ENCODE measurements at regions not wholly inside any gene's neighbourhood (a gene's known extent, or its start where the extent isn't known, plus 50 kb on each side); places are given as distances from the start of the nearest gene placed in this dataset.
A peak's percentile ranks its signal among the peaks of the same experiment; 100 is the strongest.

GRCh38 chr16:86740906-86741799, 162.8 kb downstream of the FOXL1 start:
- Histone ChIP-seq H4K8ac (ENCODE audit: low read depth, low read length) (peak overlapping the region; percentile 91), H3K23ac (ENCODE audit: low read length) (no peak overlapping the region), H3K18ac (ENCODE audit: low read length) (peak overlapping the region; percentile 53), H3K36me3 (ENCODE audit: control insufficient read depth, insufficient read depth, low read length) (no peaks in the 10 kb centered on the region), H3K4me1 (ENCODE audit: control insufficient read depth, low read depth, low read length) (no peaks in the 10 kb centered on the region), H3K79me1 (ENCODE audit: low read length) (no peaks in the 10 kb centered on the region), H2AK5ac (ENCODE audit: low read length) (no peak overlapping the region), H3K27me3 (ENCODE audit: insufficient read depth, low read length, poor library complexity) (no peaks in the 10 kb centered on the region), H3K27ac (ENCODE audit: low read depth, low read length) (peak overlapping the region; percentile 93), H3K9ac (ENCODE audit: low read length) (peak overlapping the region; percentile 41), H3K4ac (ENCODE audit: low read depth, low read length) (no peak overlapping the region), H3K79me2 (ENCODE audit: control insufficient read depth, insufficient read depth, low read length) (no peaks in the 10 kb centered on the region), H3K56ac (ENCODE audit: low read length) (peak overlapping the region; percentile 78), H3K4me3 (ENCODE audit: low read length) (no peak overlapping the region), H3K4me2 (ENCODE audit: low read length) (no peak overlapping the region), H2BK5ac (ENCODE audit: low read length) (peak overlapping the region; percentile 18), H2BK120ac (ENCODE audit: low read depth, low read length) (peak overlapping the region; percentile 19), H4K5ac (ENCODE audit: low read length) (no peak overlapping the region), H2BK15ac (replicated peaks; ENCODE audit: low read depth) (no peak overlapping the region)
- no CpG with 5 or more reads among the region's 35 CpGs for WGBS (ENCODE audit: extremely low coverage, insufficient coverage, low lambda C conversion rate)
- peak; percentile 86 for DNase-seq

DNA sequence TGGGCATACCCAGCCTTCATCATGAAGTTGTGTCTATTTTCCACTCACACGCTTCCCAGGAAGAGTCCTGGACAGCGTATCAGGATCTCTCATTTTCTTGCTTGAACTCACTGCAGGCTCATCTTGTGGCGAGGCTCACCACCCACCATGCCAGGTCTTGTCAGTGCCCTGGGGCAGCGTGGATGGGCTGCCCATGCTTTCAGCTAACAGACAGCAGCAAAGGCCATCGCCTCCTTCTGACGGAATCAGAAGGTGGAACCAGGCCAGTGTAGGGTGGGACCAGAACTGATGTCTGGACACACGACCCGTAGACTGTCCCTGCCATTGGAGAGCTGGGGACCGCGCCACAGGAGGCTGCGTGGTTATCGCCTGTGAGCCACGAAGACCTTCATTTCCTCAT, 169.4 kb downstream of the FOXL1 start:
- H3K4me1 ChIP-seq (ENCODE audit: control insufficient read depth, low read depth, low read length), result no peaks in the 10 kb centered on the region
- H2BK5ac ChIP-seq (ENCODE audit: low read length), result no peak overlapping the region
- H2BK120ac ChIP-seq (ENCODE audit: low read depth, low read length), result no peak overlapping the region
- no peaks in the 10 kb centered on the region for H3K79me1 ChIP-seq (ENCODE audit: low read length)
- H2BK15ac ChIP-seq (replicated peaks; ENCODE audit: low read depth), result no peak overlapping the region
- H3K4me3 ChIP-seq (ENCODE audit: low read length), result no peak overlapping the region
- no peak overlapping the region for H4K5ac ChIP-seq (ENCODE audit: low read length)
- no peak overlapping the region for H2AK5ac ChIP-seq (ENCODE audit: low read length)
- H3K27me3 ChIP-seq (ENCODE audit: insufficient read depth, low read length, poor library complexity), result no peaks in the 10 kb centered on the region
- H4K8ac ChIP-seq (ENCODE audit: low read depth, low read length), result no peak overlapping the region
- H3K9ac ChIP-seq (ENCODE audit: low read length), result no peak overlapping the region
- H3K23ac ChIP-seq (ENCODE audit: low read length), result no peak overlapping the region
- no peak overlapping the region for H3K56ac ChIP-seq (ENCODE audit: low read length)
- no peaks in the 10 kb centered on the region for H3K79me2 ChIP-seq (ENCODE audit: control insufficient read depth, insufficient read depth, low read length)
- H3K27ac ChIP-seq (ENCODE audit: low read depth, low read length), result no peak overlapping the region
- no peak overlapping the region for H3K18ac ChIP-seq (ENCODE audit: low read length)
- no peak overlapping the region for H3K4ac ChIP-seq (ENCODE audit: low read depth, low read length)
- no CpG with 5 or more reads among the region's 13 CpGs for WGBS (ENCODE audit: extremely low coverage, insufficient coverage, low lambda C conversion rate)
- H3K4me2 ChIP-seq (ENCODE audit: low read length), result no peak overlapping the region
- H3K36me3 ChIP-seq (ENCODE audit: control insufficient read depth, insufficient read depth, low read length), result no peaks in the 10 kb centered on the region
- DNase-seq, result no peak

DNA sequence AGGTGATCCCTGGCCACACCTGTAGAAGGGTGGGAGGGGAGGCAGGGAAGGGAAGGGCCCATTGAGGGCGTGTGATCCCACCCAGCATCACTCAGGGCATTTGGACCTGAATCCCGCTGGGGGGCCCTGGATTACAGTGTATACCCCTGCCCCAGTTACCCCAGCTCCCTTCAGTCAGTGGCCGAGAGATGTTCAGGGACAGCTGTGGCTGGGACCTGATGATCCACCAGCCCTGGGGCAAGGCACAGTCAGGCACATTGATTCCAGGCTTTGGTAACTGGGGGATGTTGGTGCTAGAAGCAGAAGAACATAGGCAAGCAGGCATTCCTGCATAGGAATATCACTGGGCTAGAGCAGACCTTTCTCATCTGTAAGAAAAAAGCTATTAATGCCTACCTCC, 170.3 kb downstream of the FOXL1 start:
- H2AK5ac ChIP-seq (ENCODE audit: low read length), result no peak overlapping the region
- H3K4me2 ChIP-seq (ENCODE audit: low read length), result no peak overlapping the region
- H3K79me2 ChIP-seq (ENCODE audit: control insufficient read depth, insufficient read depth, low read length), result no peaks in the 10 kb centered on the region
- DNase-seq, result no peak
- no peak overlapping the region for H4K5ac ChIP-seq (ENCODE audit: low read length)
- no peak overlapping the region for H2BK5ac ChIP-seq (ENCODE audit: low read length)
- H3K27ac ChIP-seq (ENCODE audit: low read depth, low read length), result no peak overlapping the region
- H3K56ac ChIP-seq (ENCODE audit: low read length), result no peak overlapping the region
- H2BK15ac ChIP-seq (replicated peaks; ENCODE audit: low read depth), result no peak overlapping the region
- no CpG with 5 or more reads among the region's 3 CpGs for WGBS (ENCODE audit: extremely low coverage, insufficient coverage, low lambda C conversion rate)
- H3K36me3 ChIP-seq (ENCODE audit: control insufficient read depth, insufficient read depth, low read length), result no peaks in the 10 kb centered on the region
- H2BK120ac ChIP-seq (ENCODE audit: low read depth, low read length), result no peak overlapping the region
- H3K27me3 ChIP-seq (ENCODE audit: insufficient read depth, low read length, poor library complexity), result no peaks in the 10 kb centered on the region
- H4K8ac ChIP-seq (ENCODE audit: low read depth, low read length), result no peak overlapping the region
- no peaks in the 10 kb centered on the region for H3K4me1 ChIP-seq (ENCODE audit: control insufficient read depth, low read depth, low read length)
- H3K9ac ChIP-seq (ENCODE audit: low read length), result no peak overlapping the region
- no peaks in the 10 kb centered on the region for H3K79me1 ChIP-seq (ENCODE audit: low read length)
- no peak overlapping the region for H3K4me3 ChIP-seq (ENCODE audit: low read length)
- H3K4ac ChIP-seq (ENCODE audit: low read depth, low read length), result no peak overlapping the region
- H3K23ac ChIP-seq (ENCODE audit: low read length), result no peak overlapping the region
- H3K18ac ChIP-seq (ENCODE audit: low read length), result no peak overlapping the region

DNA sequence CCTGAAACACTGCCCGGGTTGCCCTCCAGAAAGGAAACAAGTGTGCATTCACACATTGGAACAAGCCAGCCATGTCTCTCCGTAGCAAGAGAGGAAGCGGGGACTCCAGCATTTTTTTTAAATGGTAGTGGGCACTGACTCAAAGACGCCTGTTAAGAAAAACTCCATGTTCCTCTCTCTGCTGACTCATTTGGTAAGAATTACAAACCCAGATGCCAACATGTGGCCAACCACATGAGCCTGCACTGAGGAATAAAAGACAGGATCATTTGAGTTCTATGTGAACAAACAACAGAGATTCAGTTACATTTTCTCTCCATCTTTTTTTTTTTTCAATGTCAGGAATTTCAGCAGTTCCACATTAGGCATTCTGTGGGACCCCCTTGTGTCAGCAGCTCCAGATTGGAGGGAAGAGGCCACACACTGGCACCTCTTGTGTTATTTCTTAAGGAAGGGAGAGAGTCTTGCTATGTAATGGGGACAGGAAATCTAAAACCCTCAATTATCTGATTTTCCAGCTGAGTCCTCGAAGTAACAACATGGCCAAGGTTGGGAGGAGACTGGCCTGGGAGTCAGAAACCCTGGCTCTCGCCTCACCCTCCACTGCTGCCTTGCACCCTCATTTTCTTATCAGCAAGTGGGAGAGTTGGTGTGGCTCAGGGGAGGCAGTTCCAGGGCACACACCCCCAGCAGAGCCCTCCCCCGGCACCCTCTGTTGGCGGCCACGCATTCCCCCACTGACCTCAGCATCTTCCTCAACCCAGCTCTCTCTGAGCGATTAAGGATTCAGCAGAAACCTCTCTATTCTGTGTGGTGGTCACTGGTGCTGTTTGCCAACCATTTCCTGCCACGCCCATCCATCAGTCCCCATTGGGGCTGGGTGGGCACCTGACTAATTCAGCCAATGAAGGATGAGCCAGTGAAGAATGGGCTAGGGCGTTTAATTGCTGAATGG, 173.0 kb downstream of the FOXL1 start:
- no peak overlapping the region for H3K9ac ChIP-seq (ENCODE audit: low read length)
- no peak overlapping the region for H3K18ac ChIP-seq (ENCODE audit: low read length)
- no peaks in the 10 kb centered on the region for H3K79me1 ChIP-seq (ENCODE audit: low read length)
- no peak overlapping the region for H2AK5ac ChIP-seq (ENCODE audit: low read length)
- no peak overlapping the region for H4K5ac ChIP-seq (ENCODE audit: low read length)
- no peak overlapping the region for H2BK15ac ChIP-seq (replicated peaks; ENCODE audit: low read depth)
- no peaks in the 10 kb centered on the region for H3K27me3 ChIP-seq (ENCODE audit: insufficient read depth, low read length, poor library complexity)
- H3K36me3 ChIP-seq (ENCODE audit: control insufficient read depth, insufficient read depth, low read length), result no peaks in the 10 kb centered on the region
- H2BK120ac ChIP-seq (ENCODE audit: low read depth, low read length), result no peak overlapping the region
- DNase-seq, result no peak
- no peaks in the 10 kb centered on the region for H3K79me2 ChIP-seq (ENCODE audit: control insufficient read depth, insufficient read depth, low read length)
- H3K23ac ChIP-seq (ENCODE audit: low read length), result no peak overlapping the region
- H3K4ac ChIP-seq (ENCODE audit: low read depth, low read length), result no peak overlapping the region
- no CpG with 5 or more reads among the region's 12 CpGs for WGBS (ENCODE audit: extremely low coverage, insufficient coverage, low lambda C conversion rate)
- no peak overlapping the region for H3K4me2 ChIP-seq (ENCODE audit: low read length)
- H3K4me3 ChIP-seq (ENCODE audit: low read length), result no peak overlapping the region
- H4K8ac ChIP-seq (ENCODE audit: low read depth, low read length), result no peak overlapping the region
- no peak overlapping the region for H3K27ac ChIP-seq (ENCODE audit: low read depth, low read length)
- no peak overlapping the region for H2BK5ac ChIP-seq (ENCODE audit: low read length)
- peak overlapping the region; percentile 15 for H3K56ac ChIP-seq (ENCODE audit: low read length)
- H3K4me1 ChIP-seq (ENCODE audit: control insufficient read depth, low read depth, low read length), result no peaks in the 10 kb centered on the region

DNA sequence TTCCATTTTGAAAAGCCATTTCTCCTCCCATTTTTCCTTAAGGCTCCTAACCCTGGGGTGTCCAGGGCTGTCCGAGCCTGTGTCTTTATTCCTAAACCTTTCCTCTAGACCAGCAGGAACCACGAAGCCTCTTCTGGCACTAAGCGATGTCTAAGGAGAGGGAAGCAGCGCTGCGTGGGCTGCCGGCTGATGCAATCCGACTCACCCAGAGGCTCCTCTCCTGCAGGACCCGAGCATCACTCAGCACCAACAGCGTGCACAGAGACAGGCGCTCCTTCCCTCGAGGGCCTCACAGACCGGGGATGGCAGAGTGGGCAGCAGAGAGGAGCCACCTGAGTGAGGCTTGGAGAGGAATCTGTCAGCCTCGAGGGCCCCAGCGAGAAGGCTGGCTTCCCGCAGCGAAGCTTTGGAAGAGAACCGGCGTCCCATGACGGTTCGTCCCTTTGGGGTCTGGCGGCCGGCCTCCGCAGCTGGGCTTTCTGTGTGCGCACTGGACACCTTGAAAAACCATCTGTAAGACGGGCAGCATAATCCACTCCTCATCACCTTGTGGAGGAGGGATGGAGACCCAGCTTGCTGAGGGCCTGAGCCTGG, 174.3 kb downstream of the FOXL1 start:
- no peak overlapping the region for H2AK5ac ChIP-seq (ENCODE audit: low read length)
- no peak overlapping the region for H2BK120ac ChIP-seq (ENCODE audit: low read depth, low read length)
- no peak overlapping the region for H3K18ac ChIP-seq (ENCODE audit: low read length)
- no peak overlapping the region for H3K27ac ChIP-seq (ENCODE audit: low read depth, low read length)
- H3K79me1 ChIP-seq (ENCODE audit: low read length), result no peaks in the 10 kb centered on the region
- no peak overlapping the region for H3K9ac ChIP-seq (ENCODE audit: low read length)
- H3K4me2 ChIP-seq (ENCODE audit: low read length), result no peak overlapping the region
- peak overlapping the region; percentile 42 for H3K56ac ChIP-seq (ENCODE audit: low read length)
- H3K79me2 ChIP-seq (ENCODE audit: control insufficient read depth, insufficient read depth, low read length), result no peaks in the 10 kb centered on the region
- WGBS (ENCODE audit: extremely low coverage, insufficient coverage, low lambda C conversion rate), result no CpG with 5 or more reads among the region's 25 CpGs
- no peak overlapping the region for H3K23ac ChIP-seq (ENCODE audit: low read length)
- no peak overlapping the region for H4K8ac ChIP-seq (ENCODE audit: low read depth, low read length)
- no peak overlapping the region for H2BK15ac ChIP-seq (replicated peaks; ENCODE audit: low read depth)
- H3K4me3 ChIP-seq (ENCODE audit: low read length), result no peak overlapping the region
- no peak overlapping the region for H2BK5ac ChIP-seq (ENCODE audit: low read length)
- no peaks in the 10 kb centered on the region for H3K36me3 ChIP-seq (ENCODE audit: control insufficient read depth, insufficient read depth, low read length)
- no peaks in the 10 kb centered on the region for H3K4me1 ChIP-seq (ENCODE audit: control insufficient read depth, low read depth, low read length)
- H3K27me3 ChIP-seq (ENCODE audit: insufficient read depth, low read length, poor library complexity), result no peaks in the 10 kb centered on the region
- no peak for DNase-seq
- no peak overlapping the region for H3K4ac ChIP-seq (ENCODE audit: low read depth, low read length)
- no peak overlapping the region for H4K5ac ChIP-seq (ENCODE audit: low read length)
